A549 (cell line): ENCODE measurements at regions not wholly inside any gene's neighbourhood (a gene's known extent, or its start where the extent isn't known, plus 50 kb on each side); places are given as distances from the start of the nearest gene placed in this dataset.
"Not testable (repeated sequence)": the region's sequence is repeated elsewhere in the genome, so short reads cannot be mapped to it uniquely, and the experiment has no call there.

Experiments
- ATAC-seq, 2 experiments: fragments of 200-7000 bp in 1 of 2; fragments of >200 bp in 1 of 2; cut with Nextera tagmentation in 1 of 2; cut with Tn5 transposase in 1 of 2; 3 replicates each; pipeline versions ENCODE4 v1.8.0 to v1.9.1; 2018 to 2020; ENCODE audit warnings: mild to moderate bottlenecking in 1 of 2, moderate library complexity in 1 of 2
- CTCF ChIA-PET: fragments of 300-600 bp; sonication (Branson Sonifier 250); formaldehyde crosslinking; extraction: SDS; loops from one replicate; lab custom pipeline; 2021; ENCODE audit warnings: antibody characterized with exemption, inconsistent platforms; lab: Yijun Ruan, JAX
- POLR2A ChIA-PET: fragments of 350-600 bp; formaldehyde crosslinking; extraction: SDS; loops from one replicate; lab custom pipeline; 2021; ENCODE audit warnings: antibody characterized with exemption, inconsistent platforms; lab: Yijun Ruan, JAX
- DNase-seq, 2 experiments: peaks; one replicate each; pipeline versions ENCODE4 v3.0.0 to v3.0.0-alpha.2; 2011 to 2016; ENCODE audit warnings: low read depth in 1 of 2, low spot score in 1 of 2
- FAIRE-seq: peaks from 2 replicates; lab custom pipeline; 2011; peaks lifted over from hg19 to GRCh38; lab: Jason Lieb, UNC
- H3K27ac ChIP-seq, 2 experiments: fragments of >200 bp; sonication (Bioruptor Twin); formaldehyde crosslinking; 3 replicates each; pipeline ENCODE4 v1.5.1; 2016 to 2017
- H3K4me1 ChIP-seq: fragments of >200 bp; sonication (Bioruptor Twin); formaldehyde crosslinking; 3 replicates; pipeline ENCODE4 v1.6.1; 2016
- H3K4me2 ChIP-seq: fragments of >200 bp; sonication (Bioruptor Twin); formaldehyde crosslinking; 3 replicates; pipeline ENCODE4 v1.6.1; 2016
- H3K4me3 ChIP-seq: fragments of >200 bp; sonication (Bioruptor Twin); formaldehyde crosslinking; 3 replicates; pipeline ENCODE4 v1.5.1; 2016
- H3K9me3 ChIP-seq: fragments of >200 bp; sonication (Bioruptor Twin); formaldehyde crosslinking; 3 replicates; pipeline ENCODE4 v1.6.1; 2016
- BHLHE40 ChIP-seq: IDR thresholded peaks from 2 replicates; pipeline ENCODE4 v1.6.1; 2012; ENCODE audit warnings: low read depth, low read length, inconsistent platforms
- CHD4 ChIP-seq: fragments of 200-600 bp; sonication (generic); IDR thresholded peaks from 2 replicates; pipeline ENCODE4 v1.6.1; 2016; ENCODE audit warnings: antibody characterized with exemption, mild to moderate bottlenecking, borderline replicate concordance
- EHF ChIP-seq: fragments of 250-450 bp; sonication (Bioruptor Pico); IDR thresholded peaks from 2 replicates; pipeline ENCODE4 v1.5.0; 2020; ENCODE audit warnings: mild to moderate bottlenecking
- ESRRA ChIP-seq: fragments of 150-350 bp; IDR thresholded peaks from 2 replicates; pipeline ENCODE4 v1.6.1; 2014; ENCODE audit warnings: mild to moderate bottlenecking, low read length, borderline replicate concordance
- FOSL2 ChIP-seq, 2 experiments: fragments of 450-650 bp in 1 of 2; fragments of >200 bp in 1 of 2; sonication (Bioruptor Twin) in 1 of 2; formaldehyde crosslinking; IDR thresholded peaks; 2 replicates each; pipeline versions ENCODE4 v1.5.0 to v1.6.1; 2016 to 2020; ENCODE audit warnings: mild to moderate bottlenecking in 1 of 2, moderate library complexity in 1 of 2
- FOXS1 ChIP-seq: fragments of 250-450 bp; sonication (Bioruptor Pico); IDR thresholded peaks from 2 replicates; pipeline ENCODE4 v1.5.0; 2020; ENCODE audit warnings: mild to moderate bottlenecking, moderate library complexity
- GATA3 ChIP-seq: IDR thresholded peaks from 2 replicates; pipeline ENCODE4 v1.6.1; 2012; ENCODE audit warnings: borderline replicate concordance
- HEYL ChIP-seq: fragments of 250-450 bp; sonication (Bioruptor Pico); IDR thresholded peaks from 2 replicates; pipeline ENCODE4 v1.8.0; 2021; ENCODE audit warnings: mild to moderate bottlenecking, moderate library complexity
- JUN ChIP-seq, 2 experiments: fragments of >200 bp; sonication (Bioruptor Twin); formaldehyde crosslinking; IDR thresholded peaks; 2 replicates in 1 of 2; 3 replicates in 1 of 2; pipeline ENCODE4 v1.6.1; 2016 to 2017
- JUNB ChIP-seq: fragments of >200 bp; sonication (Bioruptor Twin); formaldehyde crosslinking; IDR thresholded peaks from 2 replicates; pipeline ENCODE4 v1.6.1; 2016
- NPAS2 ChIP-seq: fragments of 250-450 bp; sonication (Bioruptor Pico); IDR thresholded peaks from 2 replicates; pipeline ENCODE4 v1.8.0; 2022; ENCODE audit warnings: mild to moderate bottlenecking, moderate library complexity, borderline replicate concordance
- RARB ChIP-seq: fragments of 250-450 bp; sonication (Bioruptor Pico); IDR thresholded peaks from 2 replicates; pipeline ENCODE4 v1.8.0; 2021; ENCODE audit warnings: mild to moderate bottlenecking, moderate library complexity
- RCOR1 ChIP-seq: fragments of 150-350 bp; IDR thresholded peaks from 2 replicates; pipeline ENCODE4 v1.6.1; 2014; ENCODE audit warnings: antibody characterized with exemption, low read length, low read depth
- RFX5 ChIP-seq: fragments of 450-650 bp; IDR thresholded peaks from 2 replicates; pipeline ENCODE4 v1.7.1; 2014; ENCODE audit warnings: antibody characterized with exemption, mild to moderate bottlenecking, moderate library complexity
- SREBF2 ChIP-seq: fragments of 450-650 bp; IDR thresholded peaks from 2 replicates; pipeline ENCODE4 v1.6.1; 2014; ENCODE audit warnings: mild to moderate bottlenecking, moderate library complexity
- TFCP2L1 ChIP-seq: fragments of 250-450 bp; sonication (Bioruptor Pico); IDR thresholded peaks from 2 replicates; pipeline ENCODE4 v1.5.0; 2021; ENCODE audit warnings: mild to moderate bottlenecking
- ZC3H11A ChIP-seq: fragments of 450-650 bp; IDR thresholded peaks from 2 replicates; pipeline ENCODE4 v1.6.1; 2014; ENCODE audit warnings: antibody characterized with exemption, mild to moderate bottlenecking
- ZFP36 ChIP-seq: fragments of 450-650 bp; IDR thresholded peaks from 2 replicates; pipeline ENCODE4 v1.6.1; 2014; ENCODE audit warnings: borderline replicate concordance; ENCODE audit not compliant: partially characterized antibody
- ZSCAN20 ChIP-seq: fragments of 250-450 bp; sonication (Bioruptor Pico); IDR thresholded peaks from 2 replicates; pipeline ENCODE4 v1.8.0; 2022; ENCODE audit warnings: mild to moderate bottlenecking, moderate library complexity
- WGBS: methylation state at CpG from one replicate; pipeline ENCODE4 v1.1.6; 2017; ENCODE audit errors: missing lambda C conversion rate; 5-methylcytosine and 5-hydroxymethylcytosine counted together
- TF ChIP-seq, protein P1 (sequence below): IDR thresholded peaks from 2 replicates; pipeline ENCODE4 v1.6.1; 2012
- TF ChIP-seq, protein P2 (sequence below): fragments of 250-450 bp; sonication (Bioruptor Pico); IDR thresholded peaks from 2 replicates; pipeline ENCODE4 v1.5.0; 2020; ENCODE audit warnings: low read depth, mild to moderate bottlenecking, moderate library complexity
- TF ChIP-seq, protein P3 (sequence below): fragments of 250-450 bp; sonication (Bioruptor Pico); IDR thresholded peaks from 2 replicates; pipeline ENCODE4 v1.5.0; 2021; ENCODE audit warnings: mild to moderate bottlenecking, moderate library complexity, borderline replicate concordance
- TF ChIP-seq, protein P4 (sequence below): fragments of 150-350 bp; IDR thresholded peaks from 2 replicates; pipeline ENCODE4 v1.6.1; 2014; ENCODE audit warnings: low read depth, mild to moderate bottlenecking, low read length
- TF ChIP-seq, protein P5 (sequence below): fragments of >200 bp; sonication (Bioruptor Twin); formaldehyde crosslinking; IDR thresholded peaks from 2 replicates; pipeline ENCODE4 v1.6.1; 2016
- TF ChIP-seq, protein P6 (sequence below): fragments of 200-600 bp; sonication (generic); IDR thresholded peaks from 2 replicates; pipeline ENCODE4 v1.6.1; 2016; ENCODE audit warnings: antibody characterized with exemption, mild to moderate bottlenecking, moderate library complexity

DNA sequence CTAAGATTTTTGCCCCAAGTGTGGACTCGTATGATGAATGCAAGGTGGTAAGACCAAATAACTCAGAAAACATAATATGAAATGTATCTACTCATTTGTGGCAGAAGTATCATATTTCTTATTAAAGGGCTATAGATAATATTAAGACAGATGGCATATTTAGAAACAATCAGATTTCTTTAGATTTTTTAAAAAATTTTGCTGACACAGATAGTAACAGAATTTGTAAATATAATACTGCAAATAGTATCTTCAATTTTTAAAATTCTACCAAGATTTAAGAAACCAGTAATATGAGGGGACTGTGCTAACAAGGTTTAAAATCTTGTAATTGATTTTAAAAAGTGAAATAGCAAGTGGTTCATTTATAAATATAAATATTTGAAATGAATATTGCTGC, 1064.1 kb downstream of the DIPK2A start:
- ATAC-seq, result no peak

DNA sequence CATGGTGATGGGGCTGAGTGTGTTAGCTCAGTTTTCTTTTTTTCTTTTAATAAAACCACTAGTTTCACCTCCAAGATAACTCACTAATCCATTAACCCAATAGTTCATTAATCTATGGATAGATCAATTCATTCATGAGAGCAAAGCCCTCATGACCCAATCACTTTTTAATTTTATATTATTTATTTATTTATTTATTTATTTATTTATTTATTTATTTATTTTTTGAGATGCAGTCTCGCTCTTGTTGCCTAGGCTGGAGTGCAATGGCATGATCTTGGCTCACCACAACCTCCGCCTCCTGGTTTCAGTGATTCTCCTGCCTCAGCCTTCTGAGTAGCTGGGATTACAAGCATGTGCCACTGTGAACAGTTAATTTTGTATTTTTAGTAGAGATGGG, 1082.4 kb downstream of the DIPK2A start:
- H3K4me3 ChIP-seq, H3K27ac ChIP-seq, DNase-seq, CTCF ChIA-PET, H3K9me3 ChIP-seq, POLR2A ChIA-PET, ATAC-seq, FAIRE-seq, H3K4me1 ChIP-seq, H3K4me2 ChIP-seq: not testable (repeated sequence)
- 0 out of 2 replicates have a peak, but pooled peaks have one; percentile 21 for TF ChIP-seq ZC3H11A
- 39% methylated on average over 2 of the region's 2 CpGs for WGBS

More for the DNA sequence above, 1064.1 kb downstream of the DIPK2A start:
- CTCF ChIA-PET, result no interaction called here
- TF ChIP-seq RCOR1, result no peak
- TF ChIP-seq ESRRA, result no peak
- TF ChIP-seq HEYL (CRISPR knock-in tag), result no peak
- TF ChIP-seq, protein P1, sequence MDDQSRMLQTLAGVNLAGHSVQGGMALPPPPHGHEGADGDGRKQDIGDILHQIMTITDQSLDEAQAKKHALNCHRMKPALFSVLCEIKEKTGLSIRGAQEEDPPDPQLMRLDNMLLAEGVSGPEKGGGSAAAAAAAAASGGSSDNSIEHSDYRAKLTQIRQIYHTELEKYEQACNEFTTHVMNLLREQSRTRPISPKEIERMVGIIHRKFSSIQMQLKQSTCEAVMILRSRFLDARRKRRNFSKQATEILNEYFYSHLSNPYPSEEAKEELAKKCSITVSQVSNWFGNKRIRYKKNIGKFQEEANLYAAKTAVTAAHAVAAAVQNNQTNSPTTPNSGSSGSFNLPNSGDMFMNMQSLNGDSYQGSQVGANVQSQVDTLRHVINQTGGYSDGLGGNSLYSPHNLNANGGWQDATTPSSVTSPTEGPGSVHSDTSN, result no peak
- TF ChIP-seq ZSCAN20, result no peak
- TF ChIP-seq, protein P2, sequence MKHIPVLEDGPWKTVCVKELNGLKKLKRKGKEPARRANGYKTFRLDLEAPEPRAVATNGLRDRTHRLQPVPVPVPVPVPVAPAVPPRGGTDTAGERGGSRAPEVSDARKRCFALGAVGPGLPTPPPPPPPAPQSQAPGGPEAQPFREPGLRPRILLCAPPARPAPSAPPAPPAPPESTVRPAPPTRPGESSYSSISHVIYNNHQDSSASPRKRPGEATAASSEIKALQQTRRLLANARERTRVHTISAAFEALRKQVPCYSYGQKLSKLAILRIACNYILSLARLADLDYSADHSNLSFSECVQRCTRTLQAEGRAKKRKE (CRISPR knock-in tag), result no peak
- no peak for TF ChIP-seq RARB (CRISPR knock-in tag)
- no peak for TF ChIP-seq BHLHE40
- no peak for TF ChIP-seq FOXS1
- no peak for TF ChIP-seq JUNB
- no peak for TF ChIP-seq ZFP36
- TF ChIP-seq RFX5, result no peak
- no peak for TF ChIP-seq GATA3
- TF ChIP-seq, protein P3, sequence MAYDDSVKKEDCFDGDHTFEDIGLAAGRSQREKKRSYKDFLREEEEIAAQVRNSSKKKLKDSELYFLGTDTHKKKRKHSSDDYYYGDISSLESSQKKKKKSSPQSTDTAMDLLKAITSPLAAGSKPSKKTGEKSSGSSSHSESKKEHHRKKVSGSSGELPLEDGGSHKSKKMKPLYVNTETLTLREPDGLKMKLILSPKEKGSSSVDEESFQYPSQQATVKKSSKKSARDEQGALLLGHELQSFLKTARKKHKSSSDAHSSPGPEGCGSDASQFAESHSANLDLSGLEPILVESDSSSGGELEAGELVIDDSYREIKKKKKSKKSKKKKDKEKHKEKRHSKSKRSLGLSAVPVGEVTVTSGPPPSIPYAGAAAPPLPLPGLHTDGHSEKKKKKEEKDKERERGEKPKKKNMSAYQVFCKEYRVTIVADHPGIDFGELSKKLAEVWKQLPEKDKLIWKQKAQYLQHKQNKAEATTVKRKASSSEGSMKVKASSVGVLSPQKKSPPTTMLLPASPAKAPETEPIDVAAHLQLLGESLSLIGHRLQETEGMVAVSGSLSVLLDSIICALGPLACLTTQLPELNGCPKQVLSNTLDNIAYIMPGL (CRISPR knock-in tag), result no peak
- no peak for TF ChIP-seq NPAS2 (CRISPR knock-in tag)
- TF ChIP-seq, protein P4, sequence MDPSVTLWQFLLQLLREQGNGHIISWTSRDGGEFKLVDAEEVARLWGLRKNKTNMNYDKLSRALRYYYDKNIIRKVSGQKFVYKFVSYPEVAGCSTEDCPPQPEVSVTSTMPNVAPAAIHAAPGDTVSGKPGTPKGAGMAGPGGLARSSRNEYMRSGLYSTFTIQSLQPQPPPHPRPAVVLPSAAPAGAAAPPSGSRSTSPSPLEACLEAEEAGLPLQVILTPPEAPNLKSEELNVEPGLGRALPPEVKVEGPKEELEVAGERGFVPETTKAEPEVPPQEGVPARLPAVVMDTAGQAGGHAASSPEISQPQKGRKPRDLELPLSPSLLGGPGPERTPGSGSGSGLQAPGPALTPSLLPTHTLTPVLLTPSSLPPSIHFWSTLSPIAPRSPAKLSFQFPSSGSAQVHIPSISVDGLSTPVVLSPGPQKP, result no peak
- Histone ChIP-seq H3K27ac (no peak overlapping the region), H3K4me2 (no peak overlapping the region), H3K4me1 (no peaks in the 10 kb centered on the region), H3K4me3 (no peak overlapping the region), H3K9me3 (no peaks in the 10 kb centered on the region)
- WGBS, result 18% methylated on average over 1 of the region's 1 CpG
- POLR2A ChIA-PET, result no interaction called here
- FAIRE-seq, result no peak
- DNase-seq, result no peak

DNA sequence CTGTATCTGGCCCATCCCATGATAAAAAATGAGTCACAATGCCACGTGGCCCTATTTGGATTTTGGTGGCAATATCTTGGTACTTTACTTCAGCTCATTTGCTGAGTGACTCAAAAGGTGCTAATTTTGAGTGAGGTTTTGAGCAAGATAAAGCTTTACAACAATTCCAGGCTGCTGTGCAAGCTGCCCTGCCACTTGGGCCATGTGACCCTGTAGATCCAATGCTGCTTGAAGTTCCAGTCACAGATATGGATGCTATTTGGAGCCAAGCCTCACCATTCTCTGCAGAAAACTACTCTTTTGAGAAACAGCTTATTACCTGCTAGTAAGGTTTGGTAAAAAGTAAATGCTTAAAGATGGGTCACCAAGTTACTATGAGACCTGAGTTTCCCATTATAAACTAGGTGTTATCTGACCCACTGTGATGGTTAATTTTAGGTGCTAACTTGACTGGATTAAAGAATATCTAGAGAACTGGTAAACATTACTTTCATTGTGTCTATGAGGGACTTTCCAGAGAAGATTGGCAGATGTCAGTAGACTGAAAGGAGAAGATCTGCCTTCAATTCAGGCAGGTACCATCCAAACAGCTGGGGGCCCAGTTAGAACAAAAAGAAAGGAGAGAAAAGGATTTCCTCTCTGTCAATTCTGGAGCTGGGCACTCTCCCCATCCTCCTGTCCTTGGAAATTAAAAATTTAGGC, 1083.9 kb downstream of the DIPK2A start:
- no peaks in the 10 kb centered on the region for H3K9me3 ChIP-seq
- H3K4me2 ChIP-seq, result no peak overlapping the region
- FAIRE-seq, result no peak
- 5% methylated on average over 1 of the region's 1 CpG for WGBS
- POLR2A ChIA-PET, result no interaction called here
- no peak for ATAC-seq
- no peak overlapping the region for H3K4me3 ChIP-seq
- no peak overlapping the region for H3K27ac ChIP-seq
- DNase-seq, result no peak
- CTCF ChIA-PET, result interaction anchor here (0.5 kb wide), 1 partner anchor 342 kb away, joined by 5 read pairs; no protein-coding TSS in a partner anchor
- no peaks in the 10 kb centered on the region for H3K4me1 ChIP-seq
- TF ChIP-seq EHF (CRISPR knock-in tag) (no peak), ZFP36 (no peak), SREBF2 (no peak), JUN (IDR thresholded peaks at IDR 0.05) (no peak), TFCP2L1 (CRISPR knock-in tag) (no peak), FOSL2 (IDR thresholded peaks at IDR 0.05) (no peak), FOSL2 (CRISPR knock-in tag; IDR thresholded peaks at IDR 0.05) (no peak), CHD4 (no peak), RCOR1 (no peak)
- TF ChIP-seq, protein P5, sequence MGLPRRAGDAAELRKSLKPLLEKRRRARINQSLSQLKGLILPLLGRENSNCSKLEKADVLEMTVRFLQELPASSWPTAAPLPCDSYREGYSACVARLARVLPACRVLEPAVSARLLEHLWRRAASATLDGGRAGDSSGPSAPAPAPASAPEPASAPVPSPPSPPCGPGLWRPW, result no peak
- TF ChIP-seq, protein P6, sequence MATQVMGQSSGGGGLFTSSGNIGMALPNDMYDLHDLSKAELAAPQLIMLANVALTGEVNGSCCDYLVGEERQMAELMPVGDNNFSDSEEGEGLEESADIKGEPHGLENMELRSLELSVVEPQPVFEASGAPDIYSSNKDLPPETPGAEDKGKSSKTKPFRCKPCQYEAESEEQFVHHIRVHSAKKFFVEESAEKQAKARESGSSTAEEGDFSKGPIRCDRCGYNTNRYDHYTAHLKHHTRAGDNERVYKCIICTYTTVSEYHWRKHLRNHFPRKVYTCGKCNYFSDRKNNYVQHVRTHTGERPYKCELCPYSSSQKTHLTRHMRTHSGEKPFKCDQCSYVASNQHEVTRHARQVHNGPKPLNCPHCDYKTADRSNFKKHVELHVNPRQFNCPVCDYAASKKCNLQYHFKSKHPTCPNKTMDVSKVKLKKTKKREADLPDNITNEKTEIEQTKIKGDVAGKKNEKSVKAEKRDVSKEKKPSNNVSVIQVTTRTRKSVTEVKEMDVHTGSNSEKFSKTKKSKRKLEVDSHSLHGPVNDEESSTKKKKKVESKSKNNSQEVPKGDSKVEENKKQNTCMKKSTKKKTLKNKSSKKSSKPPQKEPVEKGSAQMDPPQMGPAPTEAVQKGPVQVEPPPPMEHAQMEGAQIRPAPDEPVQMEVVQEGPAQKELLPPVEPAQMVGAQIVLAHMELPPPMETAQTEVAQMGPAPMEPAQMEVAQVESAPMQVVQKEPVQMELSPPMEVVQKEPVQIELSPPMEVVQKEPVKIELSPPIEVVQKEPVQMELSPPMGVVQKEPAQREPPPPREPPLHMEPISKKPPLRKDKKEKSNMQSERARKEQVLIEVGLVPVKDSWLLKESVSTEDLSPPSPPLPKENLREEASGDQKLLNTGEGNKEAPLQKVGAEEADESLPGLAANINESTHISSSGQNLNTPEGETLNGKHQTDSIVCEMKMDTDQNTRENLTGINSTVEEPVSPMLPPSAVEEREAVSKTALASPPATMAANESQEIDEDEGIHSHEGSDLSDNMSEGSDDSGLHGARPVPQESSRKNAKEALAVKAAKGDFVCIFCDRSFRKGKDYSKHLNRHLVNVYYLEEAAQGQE, result no peak
